ENCODE measurements at regions not wholly inside any gene's neighbourhood (a gene's known extent, or its start where the extent isn't known, plus 50 kb on each side); places are given as distances from the start of the nearest gene placed in this dataset.
"Not testable (repeated sequence)": the region's sequence is repeated elsewhere in the genome, so short reads cannot be mapped to it uniquely, and the experiment has no call there.

- H3K4me1 ChIP-seq (ENCODE audit: control insufficient read depth, low read depth, low read length); H3K9me3 ChIP-seq (ENCODE audit: control insufficient read depth, low read depth, low read length); H3K36me3 ChIP-seq (ENCODE audit: control insufficient read depth, low read depth, low read length); H3K9ac ChIP-seq (ENCODE audit: low read length); H3K4me3 ChIP-seq (ENCODE audit: low read length); H3K27ac ChIP-seq (ENCODE audit: low read length): not testable (repeated sequence)
- H3K27me3 ChIP-seq (ENCODE audit: control insufficient read depth, insufficient read depth, low read length) = peaks cover 24% of the 10 kb centered on the region
Observed at GRCh38 chr14:70238635-70239034, 49.9 kb upstream of the SLC8A3 start.
